Heart left ventricle (tissue), 16 donors: ENCODE measurements at regions not wholly inside any gene's neighbourhood (a gene's known extent, or its start where the extent isn't known, plus 50 kb on each side); places are given as distances from the start of the nearest gene placed in this dataset.

Source experiments
- ATAC-seq, 4 donors: fragments of 200-7000 bp; cut with Tn5 transposase; one replicate each; pipeline ENCODE4 v1.9.1; 2020 to 2022; ENCODE audit warnings: moderate library complexity in 4 of 4, mild to moderate bottlenecking in 3 of 4, moderate number of reproducible peaks in 1 of 4
- DNase-seq, 5 donors: peaks; one replicate each; pipeline ENCODE4 v3.0.0-alpha.2; 2020
- H3K27ac ChIP-seq, 12 donors: fragments of 200-600 bp; sonication (generic) in 4 of 12; one replicate each; pipeline versions ENCODE4 v1.5.0 to v1.8.0; 2016 to 2022; ENCODE audit warnings: mild to moderate bottlenecking in 2 of 12
- H3K27me3 ChIP-seq, 9 donors: fragments of 200-600 bp; sonication (generic) in 2 of 9; one replicate each; pipeline versions ENCODE4 v1.5.1 to v1.8.0; 2016 to 2022; ENCODE audit warnings: mild to moderate bottlenecking in 3 of 9
- H3K36me3 ChIP-seq, 9 donors: fragments of 200-600 bp; sonication (generic) in 2 of 9; one replicate each; pipeline versions ENCODE4 v1.5.0 to v1.8.0; 2018 to 2022; ENCODE audit warnings: mild to moderate bottlenecking in 2 of 9
- H3K4me1 ChIP-seq, 12 donors: fragments of 200-600 bp; sonication (generic) in 4 of 12; one replicate each; pipeline versions ENCODE4 v1.5.0 to v1.8.0; 2016 to 2022; ENCODE audit warnings: mild to moderate bottlenecking in 3 of 12
- H3K4me3 ChIP-seq, 12 donors: fragments of 200-600 bp; sonication (generic) in 4 of 12; one replicate each; pipeline versions ENCODE4 v1.5.0 to v1.8.0; 2017 to 2022; ENCODE audit warnings: mild to moderate bottlenecking in 9 of 12, moderate library complexity in 4 of 12
- H3K9me3 ChIP-seq, 12 donors: fragments of 200-600 bp; sonication (generic) in 4 of 12; one replicate each; pipeline versions ENCODE4 v1.5.0 to v1.8.0; 2016 to 2022; ENCODE audit warnings: mild to moderate bottlenecking in 1 of 12
- POLR2A ChIP-seq, 2 donors: fragments of 450-650 bp; IDR thresholded peaks; one replicate each; pipeline ENCODE4 v1.6.1; 2017; ENCODE audit warnings: antibody characterized with exemption in 2 of 2, mild to moderate bottlenecking in 2 of 2, moderate library complexity in 2 of 2
- WGBS, 4 donors: extraction: QIAGEN DNeasy Blood & Tissue Kit in 2 of 4; methylation state at CpG; one replicate each; pipeline versions ENCODE4 v1.1.5 to v1.1.7; 2013 to 2018; 5-methylcytosine and 5-hydroxymethylcytosine counted together
- intact Hi-C, 10 donors: fragments of 100-400 bp; cut with DNase I; formaldehyde crosslinking; loops; one replicate each; pipeline versions ENCODE4 v1.11.1 to v1.14.2; 2022
- TF ChIP-seq, protein P1 (sequence below), 12 donors: fragments of 200-600 bp; sonication (generic) in 4 of 12; IDR thresholded peaks; one replicate each; pipeline versions ENCODE4 v1.5.0 to v1.8.0; 2018 to 2022; ENCODE audit warnings: antibody characterized with exemption in 12 of 12, mild to moderate bottlenecking in 5 of 12
- donor health status: ischemic (EF 13 %, LVEDD 7.1; RV severe dilation, severe dysfunction).
- donor health status: healthy with polysubstance abuse.
- donor health status: DM: no; HTN: yes; CAD: no.
- donor health status: DM: no; HTN: no; CAD: no.
- donor health status: ischemic (EF 25% LVEDD 6.9; RV normal size, moderate dysfunction).
- donor health status: ischemic (EF 25% LVEDD 5.7; RV mildly dilated, moderate dysfunction).
- donor health status: healthy.
- donor health status: DM: yes; HTN: yes; CAD: no.
- donor health status: ischemic (EF 35%, LVEDD 5.7; RV mildly dilated, moderate dysfunction).
- donor health status: nonischemic (EF 11% LVEDD 7.7; RV severe dilation, severe dysfunction).
- donor health status: DM: yes; HTN: yes; CAD: no.
- donor health status: PGD.
- donor health status: ischemic (EF 29% LVEDD 5.4; RV normal size, mild dysfunction).
- donor health status: nonischemic (EF 23%, LVEDD 6.1; RV moderate dilation, normal function).

GRCh38 chr13:63605403-63605802 is 2189.8 kb upstream of the PCDH20 start:
- Histone ChIP-seq H3K4me1 (no peaks in the 10 kb centered on the region), H3K4me3 (no peak overlapping the region), H3K9me3 (peaks cover 0 to 35% (median 14%) of the 10 kb centered on the region in 12 donors), H3K36me3 (no peaks in the 10 kb centered on the region), H3K27ac (no peak overlapping the region), H3K27me3 (no peaks in the 10 kb centered on the region)
- DNase-seq = no peak
- no peak for ATAC-seq
- TF ChIP-seq POLR2A (IDR thresholded peaks at IDR 0.05) = no peak
- TF ChIP-seq, protein P1, sequence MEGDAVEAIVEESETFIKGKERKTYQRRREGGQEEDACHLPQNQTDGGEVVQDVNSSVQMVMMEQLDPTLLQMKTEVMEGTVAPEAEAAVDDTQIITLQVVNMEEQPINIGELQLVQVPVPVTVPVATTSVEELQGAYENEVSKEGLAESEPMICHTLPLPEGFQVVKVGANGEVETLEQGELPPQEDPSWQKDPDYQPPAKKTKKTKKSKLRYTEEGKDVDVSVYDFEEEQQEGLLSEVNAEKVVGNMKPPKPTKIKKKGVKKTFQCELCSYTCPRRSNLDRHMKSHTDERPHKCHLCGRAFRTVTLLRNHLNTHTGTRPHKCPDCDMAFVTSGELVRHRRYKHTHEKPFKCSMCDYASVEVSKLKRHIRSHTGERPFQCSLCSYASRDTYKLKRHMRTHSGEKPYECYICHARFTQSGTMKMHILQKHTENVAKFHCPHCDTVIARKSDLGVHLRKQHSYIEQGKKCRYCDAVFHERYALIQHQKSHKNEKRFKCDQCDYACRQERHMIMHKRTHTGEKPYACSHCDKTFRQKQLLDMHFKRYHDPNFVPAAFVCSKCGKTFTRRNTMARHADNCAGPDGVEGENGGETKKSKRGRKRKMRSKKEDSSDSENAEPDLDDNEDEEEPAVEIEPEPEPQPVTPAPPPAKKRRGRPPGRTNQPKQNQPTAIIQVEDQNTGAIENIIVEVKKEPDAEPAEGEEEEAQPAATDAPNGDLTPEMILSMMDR (IDR thresholded peaks at IDR 0.05) = no peak
- 88 to 91% (median 90%) methylated on average over 2 of the region's 2 CpGs for WGBS, 4 donors
- intact Hi-C loops = no loop called here

DNA sequence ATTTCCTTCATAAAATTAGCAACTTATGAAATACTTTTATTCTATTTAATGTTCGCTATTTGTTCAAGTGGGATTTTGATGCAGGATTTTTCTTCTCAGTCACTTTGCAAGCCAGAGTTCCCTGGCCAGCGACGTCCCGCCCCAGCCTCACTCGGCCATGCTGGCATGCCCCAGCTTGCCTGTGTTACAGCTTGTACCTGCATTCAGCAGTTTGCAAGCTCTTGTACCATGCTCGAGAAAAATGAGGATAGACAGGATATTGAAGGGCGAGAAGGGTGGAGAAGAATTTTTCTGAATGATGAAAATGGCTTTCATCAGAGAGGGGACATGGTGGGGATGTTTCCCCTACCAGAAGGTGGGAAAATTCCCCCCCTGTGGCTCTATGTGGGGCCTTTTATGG is 2180.2 kb upstream of the PCDH20 start:
- Histone ChIP-seq H3K4me3 (no peak overlapping the region), H3K4me1 (no peaks in the 10 kb centered on the region), H3K27me3 (no peaks in the 10 kb centered on the region), H3K9me3 (peaks cover 0 to 10% (median 0%) of the 10 kb centered on the region in 12 donors), H3K27ac (no peak overlapping the region), H3K36me3 (no peaks in the 10 kb centered on the region)
- intact Hi-C loops = no loop called here
- DNase-seq = no peak
- no peak for TF ChIP-seq POLR2A (IDR thresholded peaks at IDR 0.05)
- TF ChIP-seq, protein P1 (IDR thresholded peaks at IDR 0.05) = no peak
- ATAC-seq = no peak
- 85 to 90% (median 86%) methylated on average over 7 of the region's 7 CpGs for WGBS, 4 donors

GRCh38 chr13:63586467-63586866 is 2170.8 kb upstream of the PCDH20 start:
- TF ChIP-seq, protein P1 (IDR thresholded peaks at IDR 0.05) = no peak
- TF ChIP-seq POLR2A (IDR thresholded peaks at IDR 0.05) = no peak
- Histone ChIP-seq H3K27ac (no peak overlapping the region), H3K9me3 (peaks cover 0 to 17% (median 5%) of the 10 kb centered on the region in 12 donors), H3K4me3 (no peak overlapping the region), H3K36me3 (no peaks in the 10 kb centered on the region), H3K4me1 (no peaks in the 10 kb centered on the region), H3K27me3 (no peaks in the 10 kb centered on the region)
- WGBS, 4 donors = 81 to 87% (median 85%) methylated on average over 7 of the region's 7 CpGs
- ATAC-seq = no peak
- intact Hi-C loops = no loop called here
- DNase-seq = no peak

DNA sequence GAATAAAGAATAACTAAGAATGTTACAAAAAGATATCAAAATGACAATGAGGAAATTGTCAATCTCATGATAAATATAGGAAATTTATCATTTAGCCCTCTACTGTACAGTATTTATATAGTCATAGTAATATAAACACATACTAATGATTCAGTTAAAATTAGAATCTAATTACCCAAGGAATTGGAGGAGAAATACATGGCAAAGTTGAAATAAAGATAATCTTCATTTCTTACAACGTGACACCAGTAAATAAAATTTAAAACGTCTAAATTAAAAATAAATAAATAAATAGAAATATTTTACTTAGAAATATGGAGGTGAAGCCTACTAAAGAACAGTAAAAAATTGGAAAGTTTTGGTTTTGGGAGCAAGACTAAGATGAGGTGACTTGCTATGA is 2163.1 kb upstream of the PCDH20 start:
- H3K9me3 ChIP-seq = peaks cover 0 to 22% (median 8%) of the 10 kb centered on the region in 12 donors
- TF ChIP-seq, protein P1 (IDR thresholded peaks at IDR 0.05) = no peak
- TF ChIP-seq POLR2A (IDR thresholded peaks at IDR 0.05) = no peak
- H3K27me3 ChIP-seq = no peaks in the 10 kb centered on the region
- no peak for ATAC-seq
- H3K27ac ChIP-seq = no peak overlapping the region
- 66 to 83% (median 78%) methylated on average over 2 of the region's 2 CpGs for WGBS, 4 donors
- H3K36me3 ChIP-seq = no peaks in the 10 kb centered on the region
- DNase-seq = no peak
- H3K4me1 ChIP-seq = no peaks in the 10 kb centered on the region
- intact Hi-C loops = no loop called here
- H3K4me3 ChIP-seq = no peak overlapping the region
